A549 (cell line): ENCODE measurements at regions not wholly inside any gene's neighbourhood (a gene's known extent, or its start where the extent isn't known, plus 50 kb on each side); places are given as distances from the start of the nearest gene placed in this dataset.

Experiments used
- ATAC-seq, 2 experiments: fragments of 200-7000 bp in 1 of 2; fragments of >200 bp in 1 of 2; cut with Nextera tagmentation in 1 of 2; cut with Tn5 transposase in 1 of 2; 3 replicates each; pipeline versions ENCODE4 v1.8.0 to v1.9.1; 2018 to 2020; ENCODE audit warnings: mild to moderate bottlenecking in 1 of 2, moderate library complexity in 1 of 2
- CTCF ChIA-PET: fragments of 300-600 bp; sonication (Branson Sonifier 250); formaldehyde crosslinking; extraction: SDS; loops from one replicate; lab custom pipeline; 2021; ENCODE audit warnings: antibody characterized with exemption, inconsistent platforms; lab: Yijun Ruan, JAX
- POLR2A ChIA-PET: fragments of 350-600 bp; formaldehyde crosslinking; extraction: SDS; loops from one replicate; lab custom pipeline; 2021; ENCODE audit warnings: antibody characterized with exemption, inconsistent platforms; lab: Yijun Ruan, JAX
- DNase-seq, 2 experiments: peaks; one replicate each; pipeline versions ENCODE4 v3.0.0 to v3.0.0-alpha.2; 2011 to 2016; ENCODE audit warnings: low read depth in 1 of 2, low spot score in 1 of 2
- FAIRE-seq: peaks from 2 replicates; lab custom pipeline; 2011; peaks lifted over from hg19 to GRCh38; lab: Jason Lieb, UNC
- H3K27ac ChIP-seq, 2 experiments: fragments of >200 bp; sonication (Bioruptor Twin); formaldehyde crosslinking; 3 replicates each; pipeline ENCODE4 v1.5.1; 2016 to 2017
- H3K4me1 ChIP-seq: fragments of >200 bp; sonication (Bioruptor Twin); formaldehyde crosslinking; 3 replicates; pipeline ENCODE4 v1.6.1; 2016
- H3K4me2 ChIP-seq: fragments of >200 bp; sonication (Bioruptor Twin); formaldehyde crosslinking; 3 replicates; pipeline ENCODE4 v1.6.1; 2016
- H3K4me3 ChIP-seq: fragments of >200 bp; sonication (Bioruptor Twin); formaldehyde crosslinking; 3 replicates; pipeline ENCODE4 v1.5.1; 2016
- H3K9me3 ChIP-seq: fragments of >200 bp; sonication (Bioruptor Twin); formaldehyde crosslinking; 3 replicates; pipeline ENCODE4 v1.6.1; 2016
- EHF ChIP-seq: fragments of 250-450 bp; sonication (Bioruptor Pico); IDR thresholded peaks from 2 replicates; pipeline ENCODE4 v1.5.0; 2020; ENCODE audit warnings: mild to moderate bottlenecking
- EHMT2 ChIP-seq: fragments of 200-600 bp; sonication (generic); IDR thresholded peaks from 2 replicates; pipeline ENCODE4 v1.6.1; 2016; ENCODE audit warnings: antibody characterized with exemption, low read depth, mild to moderate bottlenecking, moderate library complexity
- EP300 ChIP-seq, 2 experiments: fragments of >200 bp; sonication (Bioruptor Twin); formaldehyde crosslinking; IDR thresholded peaks; 2 replicates in 1 of 2; 3 replicates in 1 of 2; pipeline ENCODE4 v1.6.1; 2016 to 2017
- ESRRA ChIP-seq: fragments of 150-350 bp; IDR thresholded peaks from 2 replicates; pipeline ENCODE4 v1.6.1; 2014; ENCODE audit warnings: mild to moderate bottlenecking, low read length, borderline replicate concordance
- FOSB ChIP-seq: fragments of 250-450 bp; sonication (Bioruptor Pico); IDR thresholded peaks from 2 replicates; pipeline ENCODE4 v1.5.0; 2020; ENCODE audit warnings: mild to moderate bottlenecking, moderate library complexity
- GATA3 ChIP-seq: IDR thresholded peaks from 2 replicates; pipeline ENCODE4 v1.6.1; 2012; ENCODE audit warnings: borderline replicate concordance
- HDAC2 ChIP-seq: fragments of 200-600 bp; sonication (generic); IDR thresholded peaks from 2 replicates; pipeline ENCODE4 v1.6.1; 2016
- HOXA7 ChIP-seq: fragments of 250-450 bp; sonication (Bioruptor Pico); IDR thresholded peaks from 2 replicates; pipeline ENCODE4 v1.5.0; 2020; ENCODE audit warnings: mild to moderate bottlenecking, moderate library complexity
- JUN ChIP-seq, 2 experiments: fragments of >200 bp; sonication (Bioruptor Twin); formaldehyde crosslinking; IDR thresholded peaks; 2 replicates in 1 of 2; 3 replicates in 1 of 2; pipeline ENCODE4 v1.6.1; 2016 to 2017
- KDM1A ChIP-seq: fragments of 200-600 bp; sonication (generic); IDR thresholded peaks from 2 replicates; pipeline ENCODE4 v1.6.1; 2016; ENCODE audit warnings: low read depth, mild to moderate bottlenecking
- KDM5A ChIP-seq: fragments of 200-600 bp; sonication (generic); IDR thresholded peaks from 2 replicates; pipeline ENCODE4 v1.6.1; 2016; ENCODE audit warnings: antibody characterized with exemption, mild to moderate bottlenecking
- MAFK ChIP-seq: fragments of 450-650 bp; IDR thresholded peaks from 2 replicates; pipeline ENCODE4 v1.6.1; 2014; ENCODE audit not compliant: partially characterized antibody
- MYC ChIP-seq: IDR thresholded peaks from 2 replicates; pipeline ENCODE4 v1.6.1; 2012; ENCODE audit warnings: mild to moderate bottlenecking, inconsistent platforms, low read length, improper control_type of control experiment, borderline replicate concordance
- SREBF2 ChIP-seq: fragments of 450-650 bp; IDR thresholded peaks from 2 replicates; pipeline ENCODE4 v1.6.1; 2014; ENCODE audit warnings: mild to moderate bottlenecking, moderate library complexity
- TP53 ChIP-seq: fragments of 250-450 bp; sonication (Bioruptor Pico); IDR thresholded peaks from 2 replicates; pipeline ENCODE4 v1.5.0; 2021; ENCODE audit warnings: mild to moderate bottlenecking, moderate library complexity
- ZC3H11A ChIP-seq: fragments of 450-650 bp; IDR thresholded peaks from 2 replicates; pipeline ENCODE4 v1.6.1; 2014; ENCODE audit warnings: antibody characterized with exemption, mild to moderate bottlenecking
- WGBS: methylation state at CpG from one replicate; pipeline ENCODE4 v1.1.6; 2017; ENCODE audit errors: missing lambda C conversion rate; 5-methylcytosine and 5-hydroxymethylcytosine counted together
- TF ChIP-seq, protein P1 (sequence below): IDR thresholded peaks from 2 replicates; pipeline ENCODE4 v1.6.1; 2012
- TF ChIP-seq, protein P2 (sequence below): IDR thresholded peaks from 2 replicates; pipeline ENCODE4 v1.6.1; 2012; ENCODE audit warnings: low read depth, borderline replicate concordance
- TF ChIP-seq, protein P3 (sequence below): fragments of 450-650 bp; IDR thresholded peaks from 2 replicates; pipeline ENCODE4 v1.6.1; 2014; ENCODE audit warnings: antibody characterized with exemption
- TF ChIP-seq, protein P4 (sequence below): fragments of >200 bp; sonication (Bioruptor Twin); formaldehyde crosslinking; IDR thresholded peaks from 3 replicates; pipeline ENCODE4 v1.5.1; 2016
- TF ChIP-seq, protein P5 (sequence below): IDR thresholded peaks from 2 replicates; pipeline ENCODE4 v1.6.1; 2012

DNA sequence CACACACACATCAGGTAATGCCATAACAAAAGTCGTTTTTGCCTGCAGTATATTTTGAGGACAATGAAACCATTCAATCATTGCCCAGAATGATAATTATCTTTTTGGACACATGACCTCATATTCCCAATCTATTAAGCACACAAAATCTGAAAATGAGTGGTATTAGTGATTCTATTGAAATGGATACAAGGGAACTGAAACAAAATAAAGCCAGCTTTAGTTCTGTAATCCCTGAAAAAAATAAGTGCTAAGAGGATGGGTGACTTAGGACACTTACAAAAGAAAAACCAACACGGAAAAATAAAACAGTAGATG, 128.3 kb upstream of the MAF start:
- H3K27ac ChIP-seq = no peak overlapping the region
- H3K4me3 ChIP-seq = no peak overlapping the region
- POLR2A ChIA-PET = no interaction called here
- H3K4me2 ChIP-seq = no peak overlapping the region
- H3K9me3 ChIP-seq = no peaks in the 10 kb centered on the region
- no peaks in the 10 kb centered on the region for H3K4me1 ChIP-seq
- ATAC-seq = no peak
- no peak for TF ChIP-seq ZC3H11A
- TF ChIP-seq EHF (CRISPR knock-in tag) = no peak
- TF ChIP-seq ESRRA = no peak
- no peak for TF ChIP-seq TP53 (CRISPR knock-in tag)
- TF ChIP-seq MYC = no peak
- no peak for TF ChIP-seq GATA3
- TF ChIP-seq FOSB (CRISPR knock-in tag) = no peak
- TF ChIP-seq KDM1A = no peak
- no peak for TF ChIP-seq KDM5A
- TF ChIP-seq, protein P1, sequence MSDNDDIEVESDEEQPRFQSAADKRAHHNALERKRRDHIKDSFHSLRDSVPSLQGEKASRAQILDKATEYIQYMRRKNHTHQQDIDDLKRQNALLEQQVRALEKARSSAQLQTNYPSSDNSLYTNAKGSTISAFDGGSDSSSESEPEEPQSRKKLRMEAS = no peak
- TF ChIP-seq, protein P2, sequence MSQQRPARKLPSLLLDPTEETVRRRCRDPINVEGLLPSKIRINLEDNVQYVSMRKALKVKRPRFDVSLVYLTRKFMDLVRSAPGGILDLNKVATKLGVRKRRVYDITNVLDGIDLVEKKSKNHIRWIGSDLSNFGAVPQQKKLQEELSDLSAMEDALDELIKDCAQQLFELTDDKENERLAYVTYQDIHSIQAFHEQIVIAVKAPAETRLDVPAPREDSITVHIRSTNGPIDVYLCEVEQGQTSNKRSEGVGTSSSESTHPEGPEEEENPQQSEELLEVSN = no peak
- TF ChIP-seq, protein P3, sequence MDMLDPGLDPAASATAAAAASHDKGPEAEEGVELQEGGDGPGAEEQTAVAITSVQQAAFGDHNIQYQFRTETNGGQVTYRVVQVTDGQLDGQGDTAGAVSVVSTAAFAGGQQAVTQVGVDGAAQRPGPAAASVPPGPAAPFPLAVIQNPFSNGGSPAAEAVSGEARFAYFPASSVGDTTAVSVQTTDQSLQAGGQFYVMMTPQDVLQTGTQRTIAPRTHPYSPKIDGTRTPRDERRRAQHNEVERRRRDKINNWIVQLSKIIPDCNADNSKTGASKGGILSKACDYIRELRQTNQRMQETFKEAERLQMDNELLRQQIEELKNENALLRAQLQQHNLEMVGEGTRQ = no peak
- TF ChIP-seq JUN (IDR thresholded peaks at IDR 0.05) = no peak
- FAIRE-seq = no peak
- DNase-seq = no peak
- CTCF ChIA-PET = interaction anchor here (1.4 kb wide), 1 partner anchor 86 kb away, joined by 3 read pairs; no protein-coding TSS in a partner anchor
- 15% methylated on average over 2 of the region's 2 CpGs for WGBS

DNA sequence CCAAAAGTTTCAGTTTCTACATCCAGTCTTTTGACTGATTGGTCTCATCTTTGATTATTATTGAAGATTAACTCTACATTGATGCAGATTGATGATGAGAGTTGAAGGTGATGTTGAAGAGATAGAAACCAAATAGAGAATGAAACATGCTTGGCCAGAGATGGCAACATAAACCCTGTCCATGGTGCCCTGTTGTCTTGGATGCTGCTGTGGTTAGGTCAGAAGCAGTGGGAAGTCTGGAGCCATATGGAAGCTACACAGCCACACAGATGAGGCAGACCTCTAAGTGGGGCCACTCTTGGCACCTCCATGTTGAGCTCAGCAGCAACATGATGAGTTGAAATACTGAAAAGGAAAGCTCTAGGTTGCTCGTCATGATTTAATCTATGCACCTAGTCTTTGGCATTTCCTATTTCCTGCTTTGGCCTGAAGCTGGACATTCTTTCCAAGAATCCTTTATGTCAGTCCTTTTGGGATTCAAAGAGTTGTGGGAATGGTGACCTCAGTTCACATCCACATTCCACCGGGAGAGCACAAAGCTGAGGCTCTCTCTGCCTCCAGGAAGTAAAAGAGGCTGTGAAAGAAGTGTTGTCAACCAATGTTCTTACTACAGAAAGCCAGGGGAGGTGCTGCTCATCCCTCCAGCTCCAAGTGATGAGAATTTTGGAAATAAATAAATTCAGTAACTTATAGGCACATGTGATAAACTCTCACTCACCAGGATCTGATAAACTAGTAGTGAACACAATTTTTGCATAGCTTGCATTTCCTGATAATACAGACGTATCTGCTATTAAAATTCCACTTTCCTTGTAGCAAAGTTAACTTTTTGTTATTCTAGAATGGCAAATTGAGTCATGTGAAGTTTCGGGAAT, 127.7 kb upstream of the MAF start:
- Histone ChIP-seq H3K4me3 (no peak overlapping the region), H3K4me1 (no peaks in the 10 kb centered on the region), H3K27ac (no peak overlapping the region), H3K4me2 (no peak overlapping the region), H3K9me3 (no peaks in the 10 kb centered on the region)
- no peak for DNase-seq
- 39% methylated on average over 4 of the region's 4 CpGs for WGBS
- ChIA-PET CTCF (interaction anchor here (0.6 to 1.4 kb wide), 2 partner anchors 15 to 86 kb away, joined by 3 to 4 read pairs; no protein-coding TSS in a partner anchor), POLR2A (no interaction called here)
- FAIRE-seq = no peak
- no peak for TF ChIP-seq ESRRA
- no peak for TF ChIP-seq MYC
- TF ChIP-seq HDAC2 = no peak
- TF ChIP-seq MAFK = peak; percentile 85
- no peak for TF ChIP-seq HOXA7 (CRISPR knock-in tag)
- TF ChIP-seq SREBF2 = no peak
- TF ChIP-seq, protein P4, sequence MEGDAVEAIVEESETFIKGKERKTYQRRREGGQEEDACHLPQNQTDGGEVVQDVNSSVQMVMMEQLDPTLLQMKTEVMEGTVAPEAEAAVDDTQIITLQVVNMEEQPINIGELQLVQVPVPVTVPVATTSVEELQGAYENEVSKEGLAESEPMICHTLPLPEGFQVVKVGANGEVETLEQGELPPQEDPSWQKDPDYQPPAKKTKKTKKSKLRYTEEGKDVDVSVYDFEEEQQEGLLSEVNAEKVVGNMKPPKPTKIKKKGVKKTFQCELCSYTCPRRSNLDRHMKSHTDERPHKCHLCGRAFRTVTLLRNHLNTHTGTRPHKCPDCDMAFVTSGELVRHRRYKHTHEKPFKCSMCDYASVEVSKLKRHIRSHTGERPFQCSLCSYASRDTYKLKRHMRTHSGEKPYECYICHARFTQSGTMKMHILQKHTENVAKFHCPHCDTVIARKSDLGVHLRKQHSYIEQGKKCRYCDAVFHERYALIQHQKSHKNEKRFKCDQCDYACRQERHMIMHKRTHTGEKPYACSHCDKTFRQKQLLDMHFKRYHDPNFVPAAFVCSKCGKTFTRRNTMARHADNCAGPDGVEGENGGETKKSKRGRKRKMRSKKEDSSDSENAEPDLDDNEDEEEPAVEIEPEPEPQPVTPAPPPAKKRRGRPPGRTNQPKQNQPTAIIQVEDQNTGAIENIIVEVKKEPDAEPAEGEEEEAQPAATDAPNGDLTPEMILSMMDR = no peak
- no peak for TF ChIP-seq TP53 (CRISPR knock-in tag)
- TF ChIP-seq ZC3H11A = no peak
- no peak for ATAC-seq

DNA sequence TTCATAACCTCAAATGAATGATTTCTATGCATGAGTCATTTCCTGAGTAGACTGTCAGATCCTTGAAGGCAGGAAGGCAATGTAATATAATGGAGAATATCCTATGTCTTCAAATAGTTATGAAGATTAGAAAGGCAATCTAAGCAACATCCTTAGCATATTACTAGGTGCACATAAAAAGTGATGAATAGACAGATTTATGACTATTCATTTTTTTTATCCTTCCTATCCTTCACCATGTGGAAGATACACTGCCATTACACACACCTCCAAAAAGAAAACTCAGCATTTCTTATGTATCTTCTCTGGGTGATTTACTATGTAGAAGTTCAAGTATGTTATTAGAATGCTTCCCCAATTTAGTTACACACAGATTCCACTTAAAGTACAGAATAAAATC, 126.4 kb upstream of the MAF start:
- ATAC-seq (no peak), DNase-seq (no peak), FAIRE-seq (no peak)
- Histone ChIP-seq H3K27ac (no peak overlapping the region), H3K4me2 (no peak overlapping the region), H3K9me3 (no peaks in the 10 kb centered on the region), H3K4me1 (no peaks in the 10 kb centered on the region), H3K4me3 (no peak overlapping the region)
- TF ChIP-seq EP300 (IDR thresholded peaks at IDR 0.05) (no peak), EHMT2 (no peak), MAFK (peak; percentile 94)
- TF ChIP-seq, protein P2 = no peak
- TF ChIP-seq, protein P5, sequence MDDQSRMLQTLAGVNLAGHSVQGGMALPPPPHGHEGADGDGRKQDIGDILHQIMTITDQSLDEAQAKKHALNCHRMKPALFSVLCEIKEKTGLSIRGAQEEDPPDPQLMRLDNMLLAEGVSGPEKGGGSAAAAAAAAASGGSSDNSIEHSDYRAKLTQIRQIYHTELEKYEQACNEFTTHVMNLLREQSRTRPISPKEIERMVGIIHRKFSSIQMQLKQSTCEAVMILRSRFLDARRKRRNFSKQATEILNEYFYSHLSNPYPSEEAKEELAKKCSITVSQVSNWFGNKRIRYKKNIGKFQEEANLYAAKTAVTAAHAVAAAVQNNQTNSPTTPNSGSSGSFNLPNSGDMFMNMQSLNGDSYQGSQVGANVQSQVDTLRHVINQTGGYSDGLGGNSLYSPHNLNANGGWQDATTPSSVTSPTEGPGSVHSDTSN = no peak
- ChIA-PET CTCF (no interaction called here), POLR2A (no interaction called here)
